ENCODE measurements at regions not wholly inside any gene's neighbourhood (a gene's known extent, or its start where the extent isn't known, plus 50 kb on each side); places are given as distances from the start of the nearest gene placed in this dataset.
"Not testable (repeated sequence)": the region's sequence is repeated elsewhere in the genome, so short reads cannot be mapped to it uniquely, and the experiment has no call there.

DNA sequence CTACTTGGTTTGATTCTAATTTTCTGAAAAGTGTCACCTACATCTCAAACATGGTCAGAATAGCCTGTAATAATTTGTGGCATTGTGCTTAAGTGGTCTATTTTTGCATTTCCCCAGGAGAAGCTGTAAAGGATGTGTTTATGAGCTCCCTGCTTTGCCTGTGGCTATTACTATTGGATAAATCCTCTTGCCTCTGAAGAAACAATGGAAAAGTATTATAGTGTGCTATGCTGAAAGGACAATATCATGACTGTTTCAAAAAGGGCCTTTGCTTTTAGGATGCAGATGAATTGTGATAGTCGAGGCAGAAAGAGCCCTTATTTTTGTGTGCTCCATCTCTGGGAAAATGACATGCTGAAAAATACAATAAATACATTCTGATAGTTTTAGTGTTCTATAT lies 94.1 kb upstream of the ARMC3 start:
- Mint-ChIP-seq H3K9me3 (no peaks in the 10 kb centered on the region), H3K4me3 (no peak overlapping the region), H3K4me1 (peaks cover 4% of the 10 kb centered on the region), H3K27me3 (no peaks in the 10 kb centered on the region), H3K27ac (no peak overlapping the region), H3K36me3 (ENCODE audit: low read depth) (no peaks in the 10 kb centered on the region)
- ATAC-seq (ENCODE audit: low read depth) (no peak), DNase-seq (no peak)
- TF ChIP-seq, protein P1, sequence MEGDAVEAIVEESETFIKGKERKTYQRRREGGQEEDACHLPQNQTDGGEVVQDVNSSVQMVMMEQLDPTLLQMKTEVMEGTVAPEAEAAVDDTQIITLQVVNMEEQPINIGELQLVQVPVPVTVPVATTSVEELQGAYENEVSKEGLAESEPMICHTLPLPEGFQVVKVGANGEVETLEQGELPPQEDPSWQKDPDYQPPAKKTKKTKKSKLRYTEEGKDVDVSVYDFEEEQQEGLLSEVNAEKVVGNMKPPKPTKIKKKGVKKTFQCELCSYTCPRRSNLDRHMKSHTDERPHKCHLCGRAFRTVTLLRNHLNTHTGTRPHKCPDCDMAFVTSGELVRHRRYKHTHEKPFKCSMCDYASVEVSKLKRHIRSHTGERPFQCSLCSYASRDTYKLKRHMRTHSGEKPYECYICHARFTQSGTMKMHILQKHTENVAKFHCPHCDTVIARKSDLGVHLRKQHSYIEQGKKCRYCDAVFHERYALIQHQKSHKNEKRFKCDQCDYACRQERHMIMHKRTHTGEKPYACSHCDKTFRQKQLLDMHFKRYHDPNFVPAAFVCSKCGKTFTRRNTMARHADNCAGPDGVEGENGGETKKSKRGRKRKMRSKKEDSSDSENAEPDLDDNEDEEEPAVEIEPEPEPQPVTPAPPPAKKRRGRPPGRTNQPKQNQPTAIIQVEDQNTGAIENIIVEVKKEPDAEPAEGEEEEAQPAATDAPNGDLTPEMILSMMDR (IDR thresholded peaks at IDR 0.05) = no peak
- ChIA-PET POLR2A (no interaction called here), CTCF (interaction anchor here (0.6 kb wide), 1 partner anchor 30 kb away, joined by 3 read pairs; no protein-coding TSS in a partner anchor)
- intact Hi-C loops (cut with micrococcal nuclease) = no loop called here

DNA sequence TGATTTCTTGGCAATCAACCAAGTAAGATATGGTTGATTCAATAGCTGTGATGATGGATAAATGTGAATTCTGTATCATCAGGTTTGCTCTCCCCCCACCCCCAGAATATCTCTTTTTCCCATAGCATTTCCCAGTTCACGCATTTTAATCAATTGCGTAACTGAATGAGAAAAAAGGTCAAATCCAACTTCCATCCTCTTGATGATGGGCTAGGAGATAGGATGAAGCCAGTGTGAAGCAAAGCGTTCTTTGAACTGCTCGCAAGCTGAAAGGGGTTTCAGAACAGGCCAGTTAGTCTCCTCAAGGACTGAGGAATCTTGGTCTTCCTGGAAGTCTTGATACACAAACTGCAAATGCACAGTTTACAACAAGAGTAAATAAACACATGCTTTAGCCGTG lies 94.5 kb upstream of the ARMC3 start:
- Mint-ChIP-seq H3K4me3 (no peak overlapping the region), H3K36me3 (ENCODE audit: low read depth) (no peaks in the 10 kb centered on the region), H3K4me1 (peaks cover 4% of the 10 kb centered on the region), H3K9me3 (peaks cover 2% of the 10 kb centered on the region), H3K27me3 (no peaks in the 10 kb centered on the region), H3K27ac (no peak overlapping the region)
- intact Hi-C loops (cut with micrococcal nuclease) = no loop called here
- TF ChIP-seq, protein P1 (IDR thresholded peaks at IDR 0.05) = no peak
- ChIA-PET POLR2A (interaction anchor here (0.6 kb wide), 1 partner anchor 115 kb away, joined by 5 read pairs; no protein-coding TSS in a partner anchor), CTCF (interaction anchor here (0.6 kb wide), 1 partner anchor 29 kb away, joined by 3 read pairs; no protein-coding TSS in a partner anchor)
- ATAC-seq (ENCODE audit: low read depth) (no peak), DNase-seq (no peak)

DNA sequence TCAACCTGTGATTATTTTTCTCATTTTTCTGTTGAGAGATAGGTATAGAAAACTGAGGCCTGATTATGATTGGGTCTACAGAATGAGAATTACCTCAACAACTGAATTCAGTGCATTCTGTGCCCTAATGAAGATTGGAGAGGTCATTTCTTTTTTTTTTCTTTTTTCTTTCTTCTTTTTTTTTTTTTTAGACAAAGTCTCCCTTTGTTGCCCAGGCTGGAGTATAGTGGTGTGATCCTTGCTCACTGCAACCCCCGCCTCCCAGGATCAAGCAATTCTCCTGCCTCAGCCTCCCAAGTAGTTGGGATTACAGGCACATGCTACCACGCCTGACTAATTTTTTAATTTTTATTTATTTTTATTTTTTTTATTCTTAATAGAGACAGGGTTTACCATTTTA lies 95.0 kb upstream of the ARMC3 start:
- DNase-seq = no peak
- intact Hi-C loops (cut with micrococcal nuclease) = no loop called here

DNA sequence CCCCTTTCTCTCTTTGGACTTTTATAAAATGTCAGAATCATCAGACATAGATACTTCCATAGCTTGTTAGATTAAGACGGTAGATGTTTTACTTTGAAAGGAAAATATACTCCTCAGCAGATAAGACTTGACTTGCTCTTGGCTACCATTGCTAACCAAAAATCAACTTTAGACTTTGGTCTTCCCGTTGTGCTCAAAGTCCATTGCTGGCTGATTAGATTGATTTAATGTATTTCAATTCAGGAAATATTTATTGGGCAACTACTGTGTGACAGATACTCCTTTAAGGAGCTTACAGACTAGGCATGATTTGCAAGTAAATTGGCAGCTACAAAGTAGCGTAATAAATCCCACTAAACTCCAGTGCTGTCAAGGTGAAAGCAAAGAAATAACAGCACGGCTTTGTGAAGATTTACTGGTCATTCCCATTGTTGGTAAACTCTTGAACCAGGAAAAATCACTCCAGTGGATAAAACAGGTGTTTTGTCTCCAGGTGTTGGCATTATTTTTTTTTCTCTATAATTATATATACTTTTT lies 95.7 kb upstream of the ARMC3 start:
- ATAC-seq (ENCODE audit: low read depth) (no peak), DNase-seq (no peak)
- intact Hi-C loops (cut with micrococcal nuclease) = no loop called here
- Mint-ChIP-seq H3K4me1 (no peaks in the 10 kb centered on the region), H3K36me3 (ENCODE audit: low read depth) (no peaks in the 10 kb centered on the region), H3K27ac (no peak overlapping the region), H3K27me3 (no peaks in the 10 kb centered on the region), H3K4me3 (no peak overlapping the region), H3K9me3 (peaks cover 5% of the 10 kb centered on the region)
- TF ChIP-seq, protein P1 (IDR thresholded peaks at IDR 0.05) = no peak
- ChIA-PET CTCF (no interaction called here), POLR2A (no interaction called here)

More for the DNA sequence above, 95.0 kb upstream of the ARMC3 start:
- ChIA-PET POLR2A (interaction anchor here (0.6 kb wide), 1 partner anchor 115 kb away, joined by 5 read pairs; no protein-coding TSS in a partner anchor), CTCF (no interaction called here)
- ATAC-seq (ENCODE audit: low read depth) = no peak
- no peaks in the 10 kb centered on the region for H3K27me3 Mint-ChIP-seq
- H3K36me3 Mint-ChIP-seq (ENCODE audit: low read depth) = no peaks in the 10 kb centered on the region
- no peak overlapping the region for H3K4me3 Mint-ChIP-seq
- H3K9me3 Mint-ChIP-seq = peaks cover 5% of the 10 kb centered on the region
- TF ChIP-seq, protein P1 (IDR thresholded peaks at IDR 0.05) = no peak
- H3K4me1 Mint-ChIP-seq = peaks cover 2% of the 10 kb centered on the region
- no peak overlapping the region for H3K27ac Mint-ChIP-seq

DNA sequence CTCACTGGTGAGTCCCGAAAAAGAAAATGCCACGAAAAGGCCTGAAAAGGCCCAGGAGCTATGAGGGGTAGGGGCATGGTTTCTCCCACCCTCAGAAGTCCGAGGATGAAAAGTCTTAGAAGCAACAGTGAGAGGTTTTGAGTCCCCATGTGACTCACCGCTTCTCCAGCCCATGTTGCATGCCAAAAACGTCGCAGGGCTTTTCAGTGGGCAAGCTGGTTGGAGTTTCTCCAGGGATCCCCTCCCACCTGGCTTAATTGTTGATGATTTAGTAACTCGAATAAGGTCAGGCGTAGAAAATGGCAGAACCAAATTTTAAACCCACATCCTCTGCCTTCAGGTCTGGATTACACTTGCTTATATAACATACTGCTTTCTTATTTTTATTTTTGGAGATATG lies 96.3 kb upstream of the ARMC3 start:
- no peak overlapping the region for H3K27ac Mint-ChIP-seq
- H3K9me3 Mint-ChIP-seq = peaks cover 5% of the 10 kb centered on the region
- H3K4me3 Mint-ChIP-seq = no peak overlapping the region
- ChIA-PET POLR2A (no interaction called here), CTCF (no interaction called here)
- ATAC-seq (ENCODE audit: low read depth) (no peak), DNase-seq (no peak)
- H3K4me1 Mint-ChIP-seq = no peaks in the 10 kb centered on the region
- TF ChIP-seq, protein P1 (IDR thresholded peaks at IDR 0.05) = no peak
- intact Hi-C loops (cut with micrococcal nuclease) = no loop called here
- H3K27me3 Mint-ChIP-seq = no peaks in the 10 kb centered on the region
- no peaks in the 10 kb centered on the region for H3K36me3 Mint-ChIP-seq (ENCODE audit: low read depth)

DNA sequence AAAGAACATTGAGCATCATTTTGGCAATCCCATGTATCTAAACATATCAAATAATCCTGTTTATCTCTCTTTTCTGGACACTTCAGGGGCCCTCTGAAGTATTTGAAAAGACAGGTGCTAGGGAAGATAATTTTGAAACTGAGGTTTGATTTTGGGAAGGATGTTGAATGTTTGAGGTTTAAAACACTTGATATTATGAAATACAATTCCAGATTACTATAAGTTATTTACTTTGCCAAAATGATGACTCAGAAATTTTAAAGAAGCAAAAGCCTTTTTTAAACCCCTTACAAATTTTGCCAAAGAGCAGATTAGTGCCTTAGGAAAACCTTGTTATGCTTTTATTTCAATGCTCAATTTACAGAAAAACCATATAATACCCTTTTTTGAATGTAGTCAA lies 99.1 kb upstream of the ARMC3 start:
- H3K27ac Mint-ChIP-seq; H3K4me3 Mint-ChIP-seq; POLR2A ChIA-PET; H3K9me3 Mint-ChIP-seq; intact Hi-C loops (cut with micrococcal nuclease); ATAC-seq (ENCODE audit: low read depth); DNase-seq; H3K27me3 Mint-ChIP-seq; H3K36me3 Mint-ChIP-seq (ENCODE audit: low read depth); H3K4me1 Mint-ChIP-seq; CTCF ChIA-PET: not testable (repeated sequence)
